Natural killer cell (primary cell): ENCODE measurements at regions not wholly inside any gene's neighbourhood (a gene's known extent, or its start where the extent isn't known, plus 50 kb on each side); places are given as distances from the start of the nearest gene placed in this dataset.

Experiments used
- ATAC-seq, 3 donors: fragments of 150-1000 bp in 2 of 3; fragments of 200-7000 bp in 1 of 3; cut with Tn5 transposase; 1 replicate in 1 of 3; 2 replicates in 2 of 3; pipeline ENCODE4 v1.10.0; 2021; ENCODE audit warnings: mild to moderate bottlenecking in 2 of 3, moderate library complexity in 2 of 3
- DNase-seq, 2 donors: peaks; one replicate each; pipeline versions ENCODE4 v3.0.0 to v3.0.0-alpha.2; 2013 to 2021; ENCODE audit warnings: mixed read lengths in 1 of 2
- H3K27ac ChIP-seq: one replicate; pipeline ENCODE4 v1.5.1; 2013; ENCODE audit warnings: mild to moderate bottlenecking, low read length
- H3K27me3 ChIP-seq: one replicate; pipeline ENCODE4 v1.6.1; 2013; ENCODE audit warnings: low read length; ENCODE audit not compliant: control insufficient read depth, insufficient read depth
- H3K36me3 ChIP-seq: one replicate; pipeline ENCODE4 v1.6.1; 2013; ENCODE audit warnings: low read length; ENCODE audit not compliant: control insufficient read depth, insufficient read depth
- H3K4me1 ChIP-seq: one replicate; pipeline ENCODE4 v1.6.1; 2013; ENCODE audit warnings: low read length; ENCODE audit not compliant: control insufficient read depth, insufficient read depth
- H3K4me3 ChIP-seq: one replicate; pipeline ENCODE4 v1.5.1; 2013; ENCODE audit warnings: low read length
- H3K9me3 ChIP-seq: one replicate; pipeline ENCODE4 v1.6.1; 2013; ENCODE audit warnings: low read length; ENCODE audit not compliant: control insufficient read depth, insufficient read depth
- H3K27ac Mint-ChIP-seq, 2 donors: one replicate each; pipeline ENCODE4 v1.8.0; 2022; ENCODE audit warnings: mild to moderate bottlenecking in 2 of 2, mixed read lengths in 2 of 2, moderate library complexity in 1 of 2
- H3K27me3 Mint-ChIP-seq, 2 donors: one replicate each; pipeline ENCODE4 v1.8.0; 2022; ENCODE audit warnings: low read depth in 2 of 2, mixed read lengths in 2 of 2
- H3K36me3 Mint-ChIP-seq: one replicate; pipeline ENCODE4 v1.8.0; 2022; ENCODE audit warnings: mixed read lengths
- H3K4me1 Mint-ChIP-seq, 2 donors: one replicate each; pipeline ENCODE4 v1.8.0; 2022; ENCODE audit warnings: mixed read lengths in 2 of 2
- H3K4me3 Mint-ChIP-seq: one replicate; pipeline ENCODE4 v1.8.0; 2022; ENCODE audit warnings: mild to moderate bottlenecking, moderate library complexity, mixed read lengths
- H3K9me3 Mint-ChIP-seq, 2 donors: one replicate each; pipeline ENCODE4 v1.8.0; 2022; ENCODE audit warnings: mixed read lengths in 2 of 2
- WGBS: methylation state at CpG from one replicate; pipeline ENCODE4 v1.1.7; 2013; ENCODE audit warnings: missing lambda C conversion rate; ENCODE audit not compliant: insufficient coverage; 5-methylcytosine and 5-hydroxymethylcytosine counted together
- intact Hi-C: fragments of 100-400 bp; cut with micrococcal nuclease; formaldehyde crosslinking; loops from one replicate; pipeline ENCODE4 v1.14.2; 2022
- TF ChIP-seq, protein P1 (sequence below): fragments of 200-600 bp; IDR thresholded peaks from one replicate; pipeline ENCODE4 v1.8.0; 2022; ENCODE audit warnings: antibody characterized with exemption

DNA sequence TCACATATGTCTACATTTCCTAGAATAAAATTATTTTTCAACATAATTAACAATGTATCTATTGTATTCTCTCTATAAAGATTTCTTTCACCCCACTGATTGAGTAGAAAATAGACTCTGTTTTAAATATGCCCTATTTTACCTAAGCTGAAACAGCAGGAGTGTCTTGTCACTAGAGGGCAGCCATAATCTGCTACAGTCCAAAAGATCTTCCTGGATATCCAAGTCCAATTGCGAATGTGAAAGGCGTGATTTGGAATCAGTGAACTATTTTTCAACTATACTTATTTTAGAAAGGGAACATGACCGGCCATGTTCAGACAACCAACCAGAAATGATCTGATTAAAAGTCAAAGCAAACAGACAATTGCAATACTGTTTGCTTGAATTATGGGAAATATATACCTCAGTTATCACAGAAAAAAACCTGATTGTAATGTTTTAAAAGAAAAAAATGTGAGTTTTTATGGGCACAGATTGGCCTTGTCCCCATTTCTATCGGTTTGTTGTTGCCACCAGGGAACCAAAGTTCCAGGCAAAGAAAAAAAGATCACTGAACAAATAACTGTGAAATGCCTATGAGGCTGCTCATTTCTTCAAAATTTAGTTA, 1211.0 kb upstream of the ADGRL4 start:
- H3K36me3 Mint-ChIP-seq, result peaks cover 6% of the 10 kb centered on the region
- DNase-seq, result no peak
- H3K4me1 Mint-ChIP-seq, result no peaks in the 10 kb centered on the region
- Histone ChIP-seq H3K27ac (no peak overlapping the region), H3K9me3 (no peaks in the 10 kb centered on the region), H3K27me3 (no peaks in the 10 kb centered on the region), H3K4me3 (no peak overlapping the region), H3K36me3 (no peaks in the 10 kb centered on the region), H3K4me1 (no peaks in the 10 kb centered on the region)
- H3K27me3 Mint-ChIP-seq, result no peaks in the 10 kb centered on the region
- no peak overlapping the region for H3K4me3 Mint-ChIP-seq
- WGBS, result 66% methylated on average over 3 of the region's 4 CpGs
- peaks cover 3% of the 10 kb centered on the region in 2 donors for H3K9me3 Mint-ChIP-seq
- ATAC-seq, result no peak
- H3K27ac Mint-ChIP-seq, result no peak overlapping the region
- intact Hi-C loops, result no loop called here
- TF ChIP-seq, protein P1, sequence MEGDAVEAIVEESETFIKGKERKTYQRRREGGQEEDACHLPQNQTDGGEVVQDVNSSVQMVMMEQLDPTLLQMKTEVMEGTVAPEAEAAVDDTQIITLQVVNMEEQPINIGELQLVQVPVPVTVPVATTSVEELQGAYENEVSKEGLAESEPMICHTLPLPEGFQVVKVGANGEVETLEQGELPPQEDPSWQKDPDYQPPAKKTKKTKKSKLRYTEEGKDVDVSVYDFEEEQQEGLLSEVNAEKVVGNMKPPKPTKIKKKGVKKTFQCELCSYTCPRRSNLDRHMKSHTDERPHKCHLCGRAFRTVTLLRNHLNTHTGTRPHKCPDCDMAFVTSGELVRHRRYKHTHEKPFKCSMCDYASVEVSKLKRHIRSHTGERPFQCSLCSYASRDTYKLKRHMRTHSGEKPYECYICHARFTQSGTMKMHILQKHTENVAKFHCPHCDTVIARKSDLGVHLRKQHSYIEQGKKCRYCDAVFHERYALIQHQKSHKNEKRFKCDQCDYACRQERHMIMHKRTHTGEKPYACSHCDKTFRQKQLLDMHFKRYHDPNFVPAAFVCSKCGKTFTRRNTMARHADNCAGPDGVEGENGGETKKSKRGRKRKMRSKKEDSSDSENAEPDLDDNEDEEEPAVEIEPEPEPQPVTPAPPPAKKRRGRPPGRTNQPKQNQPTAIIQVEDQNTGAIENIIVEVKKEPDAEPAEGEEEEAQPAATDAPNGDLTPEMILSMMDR, result no peak

DNA sequence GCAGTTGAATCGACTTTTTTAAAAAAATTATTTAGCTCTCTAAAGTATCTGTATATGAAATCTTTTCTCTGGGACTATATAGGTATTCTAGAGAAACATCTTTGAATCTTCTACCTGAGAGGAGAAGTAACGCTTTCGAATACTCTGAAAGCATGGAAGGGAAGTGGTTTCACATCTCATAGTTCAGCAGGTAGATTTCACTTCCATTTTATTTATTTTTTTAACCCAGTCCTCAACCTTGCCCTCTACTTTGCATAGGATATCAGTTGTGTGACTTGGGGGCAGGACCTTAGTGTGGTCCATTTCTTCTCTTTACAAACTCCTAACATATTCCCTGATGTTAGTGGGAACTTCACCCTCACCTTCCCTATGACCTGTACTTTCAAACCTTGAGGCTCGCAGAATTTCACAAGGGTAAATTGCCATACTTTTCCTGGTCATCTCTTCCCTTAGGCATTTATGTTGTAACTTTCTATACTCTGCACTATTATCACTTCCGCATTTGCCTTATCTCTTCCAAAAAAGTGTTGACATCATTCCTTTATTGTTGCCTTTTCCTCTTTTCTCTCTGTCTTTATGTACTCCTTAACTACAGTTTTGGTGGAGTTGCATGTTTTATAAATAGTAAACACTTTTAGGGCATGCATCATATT, 1208.5 kb upstream of the ADGRL4 start:
- H3K27me3 Mint-ChIP-seq, result no peaks in the 10 kb centered on the region
- Histone ChIP-seq H3K27ac (no peak overlapping the region), H3K27me3 (no peaks in the 10 kb centered on the region), H3K4me1 (no peaks in the 10 kb centered on the region), H3K9me3 (no peaks in the 10 kb centered on the region), H3K36me3 (no peaks in the 10 kb centered on the region), H3K4me3 (no peak overlapping the region)
- no peak overlapping the region for H3K4me3 Mint-ChIP-seq
- H3K9me3 Mint-ChIP-seq, result peaks cover 3% of the 10 kb centered on the region in 2 donors
- ATAC-seq (no peak), DNase-seq (no peak)
- intact Hi-C loops, result no loop called here
- WGBS, result 80% methylated on average over 3 of the region's 5 CpGs
- no peak overlapping the region for H3K27ac Mint-ChIP-seq
- TF ChIP-seq, protein P1, result no peak
- H3K4me1 Mint-ChIP-seq, result no peaks in the 10 kb centered on the region
- H3K36me3 Mint-ChIP-seq, result peaks cover 6% of the 10 kb centered on the region

DNA sequence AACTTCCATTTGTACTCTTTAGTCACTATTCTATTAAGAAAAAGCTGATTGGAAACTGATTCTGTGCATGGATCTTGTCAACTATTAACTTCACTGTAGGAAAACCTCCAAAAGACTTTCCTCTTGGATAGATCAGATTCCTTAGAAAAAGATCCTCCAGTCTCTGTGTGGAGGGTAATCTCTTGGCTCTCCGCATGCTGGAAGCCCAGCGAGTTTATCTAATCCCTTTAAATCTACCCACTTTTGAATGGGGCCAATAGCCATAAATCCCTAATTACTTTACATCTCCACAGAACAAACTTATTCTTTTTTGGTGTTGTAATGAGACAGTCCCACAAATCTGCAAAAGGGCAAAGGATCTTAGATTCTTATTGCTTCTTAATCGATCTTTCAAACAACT, 1206.4 kb upstream of the ADGRL4 start:
- Histone ChIP-seq H3K36me3 (no peaks in the 10 kb centered on the region), H3K9me3 (no peaks in the 10 kb centered on the region), H3K27me3 (no peaks in the 10 kb centered on the region), H3K4me3 (no peak overlapping the region), H3K4me1 (no peaks in the 10 kb centered on the region), H3K27ac (no peak overlapping the region)
- DNase-seq (no peak), ATAC-seq (no peak)
- TF ChIP-seq, protein P1, result no peak
- Mint-ChIP-seq H3K4me3 (no peak overlapping the region), H3K27ac (no peak overlapping the region), H3K4me1 (no peaks in the 10 kb centered on the region), H3K27me3 (no peaks in the 10 kb centered on the region), H3K36me3 (peaks cover 6% of the 10 kb centered on the region), H3K9me3 (peaks cover 3 to 6% of the 10 kb centered on the region in 2 donors)
- intact Hi-C loops, result no loop called here
- whole genome bisulfite sequencing, result 89% methylated on average over 1 of the region's 3 CpGs
